ENCODE measurements at regions not wholly inside any gene's neighbourhood (a gene's known extent, or its start where the extent isn't known, plus 50 kb on each side); places are given as distances from the start of the nearest gene placed in this dataset.

DNA sequence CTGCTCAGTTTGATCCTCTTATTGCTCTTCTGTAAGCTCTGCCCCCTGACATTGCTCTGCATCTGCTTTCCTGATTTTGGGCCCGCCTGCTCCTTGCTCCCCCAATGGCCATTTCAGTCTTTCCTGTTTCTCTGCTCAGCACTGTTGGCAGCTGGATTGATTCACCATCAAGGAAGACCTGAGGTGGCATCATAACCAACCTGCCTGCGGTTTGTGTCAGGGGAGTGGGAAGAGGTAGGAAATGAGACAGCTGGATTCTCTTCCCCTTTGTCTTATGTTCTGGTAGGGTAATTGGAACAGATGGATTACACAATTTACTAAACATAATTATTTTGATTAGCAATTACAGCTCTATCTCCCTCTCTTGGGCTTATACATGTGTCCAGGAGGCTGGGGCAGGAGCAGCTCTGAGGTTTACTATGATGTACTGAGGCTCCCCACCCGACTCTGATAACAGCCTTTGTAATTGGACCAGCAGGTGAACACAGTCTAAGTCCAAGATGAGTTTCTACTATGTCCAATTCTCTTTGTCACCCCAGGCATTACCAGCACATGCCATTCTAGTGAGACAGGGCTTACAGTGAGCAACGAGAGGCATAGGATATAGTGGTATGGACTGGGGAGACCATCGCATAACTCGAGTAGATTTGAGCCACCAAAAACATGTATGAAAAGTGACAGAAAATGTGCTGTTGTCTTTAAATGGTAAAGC, 151.8 kb upstream of the MMADHC start:
- H3K4me1 ChIP-seq (ENCODE audit: insufficient read depth, low read length), result no peaks in the 10 kb centered on the region
- H3K36me3 ChIP-seq (ENCODE audit: insufficient read depth, low read length), result no peaks in the 10 kb centered on the region
- no peaks in the 10 kb centered on the region for H3K9me3 ChIP-seq (ENCODE audit: low read length)
- no peaks in the 10 kb centered on the region for H3K27me3 ChIP-seq (ENCODE audit: control insufficient read depth in 1 of 2, insufficient read depth in 2 of 2, low read length in 2 of 2)
- no peak overlapping the region for H3K27ac ChIP-seq (ENCODE audit: low read depth, low read length)
- no peak overlapping the region for H3K9ac ChIP-seq (ENCODE audit: low read length)
- H3K4me3 ChIP-seq (ENCODE audit: low read depth in 1 of 2, low read length in 2 of 2), result no peak overlapping the region

DNA sequence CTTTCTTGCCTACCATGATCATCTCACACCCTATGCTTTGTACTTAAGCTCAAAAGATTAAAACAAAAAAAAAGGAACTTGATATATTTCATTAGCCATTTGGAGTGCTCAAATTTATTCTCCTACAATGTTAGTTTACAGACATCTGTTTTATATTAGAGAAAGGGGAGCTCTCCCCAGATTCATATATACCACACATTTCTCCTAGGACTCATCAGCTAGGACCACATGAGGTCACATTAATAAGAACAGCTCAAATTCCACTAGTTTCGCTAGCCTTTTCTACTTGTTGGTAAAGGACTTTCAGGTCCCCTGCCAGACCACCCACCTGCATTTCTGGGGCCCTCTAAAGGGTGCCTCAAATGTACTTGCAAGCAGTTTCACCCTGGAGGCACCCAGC, 151.2 kb upstream of the MMADHC start:
- Histone ChIP-seq H3K36me3 (ENCODE audit: insufficient read depth, low read length) (no peaks in the 10 kb centered on the region), H3K9ac (ENCODE audit: low read length) (no peak overlapping the region), H3K27ac (ENCODE audit: low read depth, low read length) (no peak overlapping the region), H3K9me3 (ENCODE audit: low read length) (no peaks in the 10 kb centered on the region), H3K4me1 (ENCODE audit: insufficient read depth, low read length) (no peaks in the 10 kb centered on the region), H3K27me3 (ENCODE audit: control insufficient read depth in 1 of 2, insufficient read depth in 2 of 2, low read length in 2 of 2) (no peaks in the 10 kb centered on the region), H3K4me3 (ENCODE audit: low read depth in 1 of 2, low read length in 2 of 2) (no peak overlapping the region)

DNA sequence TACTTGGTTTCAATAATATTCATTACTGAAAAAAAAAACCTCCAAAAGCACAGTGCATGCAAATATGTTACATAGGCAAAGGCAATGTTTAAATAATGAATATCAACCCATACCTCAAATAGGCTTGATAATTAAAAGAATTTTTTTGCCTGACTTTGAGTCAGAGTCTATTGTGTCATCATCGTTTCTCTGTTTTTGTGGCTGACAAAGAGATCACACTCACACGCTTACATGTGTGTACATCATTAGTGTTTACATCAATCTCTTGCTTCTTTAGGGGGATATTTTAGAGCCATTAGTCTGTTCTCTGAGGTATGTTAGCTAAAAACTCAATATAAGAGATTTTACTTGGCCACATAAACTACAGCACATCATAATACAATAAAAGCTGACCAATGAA, 150.3 kb upstream of the MMADHC start:
- H3K27me3 ChIP-seq (ENCODE audit: control insufficient read depth in 1 of 2, insufficient read depth in 2 of 2, low read length in 2 of 2), result no peaks in the 10 kb centered on the region
- no peak overlapping the region for H3K9ac ChIP-seq (ENCODE audit: low read length)
- H3K36me3 ChIP-seq (ENCODE audit: insufficient read depth, low read length), result no peaks in the 10 kb centered on the region
- no peaks in the 10 kb centered on the region for H3K9me3 ChIP-seq (ENCODE audit: low read length)
- no peak overlapping the region for H3K27ac ChIP-seq (ENCODE audit: low read depth, low read length)
- no peaks in the 10 kb centered on the region for H3K4me1 ChIP-seq (ENCODE audit: insufficient read depth, low read length)
- H3K4me3 ChIP-seq (ENCODE audit: low read depth in 1 of 2, low read length in 2 of 2), result no peak overlapping the region

GRCh38 chr2:149735237-149735958, 147.8 kb upstream of the MMADHC start:
- Histone ChIP-seq H3K27me3 (ENCODE audit: control insufficient read depth in 1 of 2, insufficient read depth in 2 of 2, low read length in 2 of 2) (no peaks in the 10 kb centered on the region), H3K9ac (ENCODE audit: low read length) (no peak overlapping the region), H3K9me3 (ENCODE audit: low read length) (no peaks in the 10 kb centered on the region), H3K4me3 (ENCODE audit: low read depth in 1 of 2, low read length in 2 of 2) (no peak overlapping the region), H3K27ac (ENCODE audit: low read depth, low read length) (no peak overlapping the region), H3K4me1 (ENCODE audit: insufficient read depth, low read length) (no peaks in the 10 kb centered on the region), H3K36me3 (ENCODE audit: insufficient read depth, low read length) (no peaks in the 10 kb centered on the region)

GRCh38 chr2:149733936-149734685, 146.5 kb upstream of the MMADHC start:
- H3K4me3 ChIP-seq (ENCODE audit: low read depth in 1 of 2, low read length in 2 of 2), result no peak overlapping the region
- H3K9me3 ChIP-seq (ENCODE audit: low read length), result no peaks in the 10 kb centered on the region
- H3K27me3 ChIP-seq (ENCODE audit: control insufficient read depth in 1 of 2, insufficient read depth in 2 of 2, low read length in 2 of 2), result no peaks in the 10 kb centered on the region
- H3K9ac ChIP-seq (ENCODE audit: low read length), result no peak overlapping the region
- H3K36me3 ChIP-seq (ENCODE audit: insufficient read depth, low read length), result no peaks in the 10 kb centered on the region
- no peaks in the 10 kb centered on the region for H3K4me1 ChIP-seq (ENCODE audit: insufficient read depth, low read length)
- H3K27ac ChIP-seq (ENCODE audit: low read depth, low read length), result no peak overlapping the region

GRCh38 chr2:149732730-149733290, 145.2 kb upstream of the MMADHC start:
- Histone ChIP-seq H3K27me3 (ENCODE audit: control insufficient read depth in 1 of 2, insufficient read depth in 2 of 2, low read length in 2 of 2) (no peaks in the 10 kb centered on the region), H3K4me1 (ENCODE audit: insufficient read depth, low read length) (peaks cover 4% of the 10 kb centered on the region), H3K4me3 (ENCODE audit: low read depth in 1 of 2, low read length in 2 of 2) (no peak overlapping the region), H3K36me3 (ENCODE audit: insufficient read depth, low read length) (no peaks in the 10 kb centered on the region), H3K9ac (ENCODE audit: low read length) (no peak overlapping the region), H3K9me3 (ENCODE audit: low read length) (no peaks in the 10 kb centered on the region), H3K27ac (ENCODE audit: low read depth, low read length) (no peak overlapping the region)

- H3K27me3 ChIP-seq (ENCODE audit: control insufficient read depth in 1 of 2, insufficient read depth in 2 of 2, low read length in 2 of 2), result no peaks in the 10 kb centered on the region
- no peak overlapping the region for H3K9ac ChIP-seq (ENCODE audit: low read length)
- H3K9me3 ChIP-seq (ENCODE audit: low read length), result no peaks in the 10 kb centered on the region
- peaks cover 6% of the 10 kb centered on the region for H3K4me1 ChIP-seq (ENCODE audit: insufficient read depth, low read length)
- H3K36me3 ChIP-seq (ENCODE audit: insufficient read depth, low read length), result no peaks in the 10 kb centered on the region
- no peak overlapping the region for H3K27ac ChIP-seq (ENCODE audit: low read depth, low read length)
- no peak overlapping the region for H3K4me3 ChIP-seq (ENCODE audit: low read depth in 1 of 2, low read length in 2 of 2)
These were observed 144.6 kb upstream of the MMADHC start for GRCh38 chr2:149732001-149732685.

DNA sequence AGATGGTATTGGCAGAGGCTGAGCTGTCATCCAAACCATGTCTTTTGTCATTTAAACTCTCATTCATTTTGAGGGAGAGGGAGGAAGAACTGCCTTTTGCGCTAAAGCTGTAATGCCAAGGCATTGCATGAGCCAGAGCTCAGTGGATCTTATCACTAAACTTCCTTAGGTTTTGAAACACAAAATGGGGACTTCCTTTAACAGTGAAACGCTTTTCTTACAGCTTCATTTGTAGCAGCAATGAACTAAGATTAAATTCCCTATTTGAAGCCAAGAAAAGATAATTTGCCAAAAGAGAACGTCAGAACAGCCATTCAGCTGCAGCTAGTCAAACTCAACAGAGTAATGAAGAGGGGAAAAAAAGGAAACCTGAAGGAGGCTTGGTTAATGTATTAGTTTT, 143.5 kb upstream of the MMADHC start:
- no peak overlapping the region for H3K4me3 ChIP-seq (ENCODE audit: low read depth in 1 of 2, low read length in 2 of 2)
- no peak overlapping the region for H3K9ac ChIP-seq (ENCODE audit: low read length)
- H3K27me3 ChIP-seq (ENCODE audit: control insufficient read depth in 1 of 2, insufficient read depth in 2 of 2, low read length in 2 of 2), result no peaks in the 10 kb centered on the region
- peaks cover 6% of the 10 kb centered on the region for H3K4me1 ChIP-seq (ENCODE audit: insufficient read depth, low read length)
- H3K36me3 ChIP-seq (ENCODE audit: insufficient read depth, low read length), result no peaks in the 10 kb centered on the region
- no peak overlapping the region for H3K27ac ChIP-seq (ENCODE audit: low read depth, low read length)
- H3K9me3 ChIP-seq (ENCODE audit: low read length), result no peaks in the 10 kb centered on the region

GRCh38 chr2:149729586-149729985, 142.0 kb upstream of the MMADHC start:
- H3K27ac ChIP-seq (ENCODE audit: low read depth, low read length), result no peak overlapping the region
- H3K4me3 ChIP-seq (ENCODE audit: low read depth in 1 of 2, low read length in 2 of 2), result no peak overlapping the region
- H3K4me1 ChIP-seq (ENCODE audit: insufficient read depth, low read length), result peaks cover 6% of the 10 kb centered on the region
- no peaks in the 10 kb centered on the region for H3K27me3 ChIP-seq (ENCODE audit: control insufficient read depth in 1 of 2, insufficient read depth in 2 of 2, low read length in 2 of 2)
- H3K36me3 ChIP-seq (ENCODE audit: insufficient read depth, low read length), result no peaks in the 10 kb centered on the region
- H3K9ac ChIP-seq (ENCODE audit: low read length), result no peak overlapping the region
- no peaks in the 10 kb centered on the region for H3K9me3 ChIP-seq (ENCODE audit: low read length)

DNA sequence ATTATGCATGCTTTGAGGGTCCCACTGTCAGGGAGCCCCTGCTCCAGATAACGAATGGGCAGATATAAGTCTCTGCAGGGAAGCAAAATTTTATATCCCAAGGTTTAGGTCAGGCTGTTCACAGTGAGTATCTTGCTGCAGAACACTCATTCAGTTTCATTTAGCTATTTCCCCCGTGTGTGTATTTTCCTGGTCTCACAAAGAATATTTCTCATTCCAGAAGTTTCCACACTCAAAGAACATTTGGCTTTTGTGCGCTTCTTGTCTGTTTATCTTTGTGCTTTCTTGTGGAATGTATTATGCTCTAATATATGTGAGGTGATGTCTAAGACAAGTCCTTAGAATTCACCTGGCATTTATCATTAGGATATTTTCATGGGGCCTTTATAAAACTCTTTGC, 140.4 kb upstream of the MMADHC start:
- H3K27me3 ChIP-seq (ENCODE audit: control insufficient read depth in 1 of 2, insufficient read depth in 2 of 2, low read length in 2 of 2), result no peaks in the 10 kb centered on the region
- H3K9me3 ChIP-seq (ENCODE audit: low read length), result no peaks in the 10 kb centered on the region
- H3K9ac ChIP-seq (ENCODE audit: low read length), result no peak overlapping the region
- H3K27ac ChIP-seq (ENCODE audit: low read depth, low read length), result no peak overlapping the region
- no peaks in the 10 kb centered on the region for H3K36me3 ChIP-seq (ENCODE audit: insufficient read depth, low read length)
- no peak overlapping the region for H3K4me3 ChIP-seq (ENCODE audit: low read depth in 1 of 2, low read length in 2 of 2)
- peaks cover 6% of the 10 kb centered on the region for H3K4me1 ChIP-seq (ENCODE audit: insufficient read depth, low read length)

DNA sequence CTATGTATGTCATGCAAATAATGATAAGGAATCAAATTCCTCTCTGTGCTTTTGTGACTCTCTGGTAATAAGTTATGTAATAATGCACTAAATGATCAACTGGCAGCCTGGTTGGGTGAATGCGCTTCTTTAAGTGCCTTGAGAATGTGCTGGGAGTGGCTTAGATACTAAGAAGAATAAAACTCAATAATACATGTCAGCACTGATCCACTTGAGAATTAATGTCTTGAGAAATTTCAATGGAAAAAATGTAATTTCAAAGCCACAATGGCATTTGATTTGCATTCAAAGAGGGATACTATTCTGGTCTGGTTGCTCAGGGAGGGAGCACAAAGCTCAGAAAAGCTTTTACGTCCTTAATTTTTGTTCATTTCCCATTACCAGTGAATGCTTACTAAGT, 137.7 kb upstream of the MMADHC start:
- no peaks in the 10 kb centered on the region for H3K9me3 ChIP-seq (ENCODE audit: low read length)
- no peak overlapping the region for H3K4me3 ChIP-seq (ENCODE audit: low read depth in 1 of 2, low read length in 2 of 2)
- H3K27ac ChIP-seq (ENCODE audit: low read depth, low read length), result no peak overlapping the region
- no peaks in the 10 kb centered on the region for H3K27me3 ChIP-seq (ENCODE audit: control insufficient read depth in 1 of 2, insufficient read depth in 2 of 2, low read length in 2 of 2)
- peaks cover 6% of the 10 kb centered on the region for H3K4me1 ChIP-seq (ENCODE audit: insufficient read depth, low read length)
- H3K36me3 ChIP-seq (ENCODE audit: insufficient read depth, low read length), result no peaks in the 10 kb centered on the region
- H3K9ac ChIP-seq (ENCODE audit: low read length), result no peak overlapping the region
